SK-N-SH treated with all-trans-retinoic acid at 6 μM for 48 hours (cell line): ENCODE measurements at regions not wholly inside any gene's neighbourhood (a gene's known extent, or its start where the extent isn't known, plus 50 kb on each side); places are given as distances from the start of the nearest gene placed in this dataset.

Experiments
- ATAC-seq: fragments of 200-7000 bp; cut with Tn5 transposase; 3 replicates; pipeline ENCODE4 v1.9.1; 2020; ENCODE audit warnings: mild to moderate bottlenecking, moderate library complexity
- ARNTL ChIP-seq: fragments of 450-650 bp; formaldehyde crosslinking; IDR thresholded peaks from 2 replicates; pipeline ENCODE4 v1.5.0; 2020; ENCODE audit warnings: low read depth, mild to moderate bottlenecking, moderate library complexity, borderline replicate concordance
- BACH2 ChIP-seq: fragments of 250-450 bp; sonication (Bioruptor Pico); IDR thresholded peaks from 2 replicates; pipeline ENCODE4 v1.9.0; 2021; ENCODE audit warnings: mild to moderate bottlenecking, borderline replicate concordance
- CSDC2 ChIP-seq: fragments of 250-450 bp; sonication (Bioruptor Pico); IDR thresholded peaks from 2 replicates; pipeline ENCODE4 v1.5.0; 2020; ENCODE audit warnings: mild to moderate bottlenecking, moderate library complexity
- ESRRG ChIP-seq: fragments of 250-450 bp; sonication (Bioruptor Pico); IDR thresholded peaks from 2 replicates; pipeline ENCODE4 v1.6.1; 2021; ENCODE audit warnings: mild to moderate bottlenecking
- GLIS3 ChIP-seq: fragments of 250-450 bp; sonication (Bioruptor Pico); IDR thresholded peaks from 2 replicates; pipeline ENCODE4 v1.5.0; 2020; ENCODE audit warnings: mild to moderate bottlenecking, moderate library complexity
- ISL1 ChIP-seq: fragments of 250-450 bp; sonication (Bioruptor Pico); IDR thresholded peaks from 2 replicates; pipeline ENCODE4 v2.1.2; 2022; ENCODE audit warnings: mild to moderate bottlenecking, moderate library complexity
- OSR1 ChIP-seq: fragments of 250-450 bp; sonication (Bioruptor Pico); IDR thresholded peaks from 2 replicates; pipeline ENCODE4 v1.8.0; 2022; ENCODE audit warnings: moderate library complexity, mild to moderate bottlenecking, inconsistent platforms
- PPARA ChIP-seq: fragments of 250-450 bp; sonication (Bioruptor Pico); IDR thresholded peaks from 2 replicates; pipeline ENCODE4 v1.5.0; 2020; ENCODE audit warnings: mild to moderate bottlenecking, borderline replicate concordance
- RARB ChIP-seq: fragments of 250-450 bp; sonication (Bioruptor Pico); IDR thresholded peaks from 2 replicates; pipeline ENCODE4 v1.8.0; 2021; ENCODE audit warnings: mild to moderate bottlenecking, moderate library complexity
- SNAI2 ChIP-seq: fragments of 250-450 bp; sonication (Bioruptor Pico); IDR thresholded peaks from 2 replicates; pipeline ENCODE4 v1.5.0; 2020; ENCODE audit warnings: mild to moderate bottlenecking, moderate library complexity
- TCF4 ChIP-seq: fragments of 250-450 bp; sonication (Bioruptor Pico); IDR thresholded peaks from 2 replicates; pipeline ENCODE4 v1.8.0; 2021; ENCODE audit warnings: mild to moderate bottlenecking, moderate library complexity, borderline replicate concordance
- TOX ChIP-seq: fragments of 250-450 bp; sonication (Bioruptor Pico); IDR thresholded peaks from 2 replicates; pipeline ENCODE4 v1.8.0; 2021; ENCODE audit warnings: mild to moderate bottlenecking, moderate library complexity, borderline replicate concordance
- ZC3H10 ChIP-seq: fragments of 250-450 bp; sonication (Bioruptor Pico); IDR thresholded peaks from 2 replicates; pipeline ENCODE4 v1.5.1; 2021; ENCODE audit warnings: mild to moderate bottlenecking, moderate library complexity
- ZFP3 ChIP-seq: fragments of 250-450 bp; sonication (Bioruptor Pico); IDR thresholded peaks from 2 replicates; pipeline ENCODE4 v1.5.0; 2020; ENCODE audit warnings: mild to moderate bottlenecking, moderate library complexity
- ZFP30 ChIP-seq: fragments of 450-650 bp; formaldehyde crosslinking; IDR thresholded peaks from 2 replicates; pipeline ENCODE4 v1.5.0; 2022; ENCODE audit warnings: mild to moderate bottlenecking, moderate library complexity
- ZNF70 ChIP-seq: fragments of 450-650 bp; formaldehyde crosslinking; IDR thresholded peaks from 2 replicates; pipeline ENCODE4 v1.5.0; 2020; ENCODE audit warnings: mild to moderate bottlenecking, moderate library complexity
- ZNF8 ChIP-seq: fragments of 450-650 bp; formaldehyde crosslinking; IDR thresholded peaks from 2 replicates; pipeline ENCODE4 v1.5.0; 2020; ENCODE audit warnings: mild to moderate bottlenecking, moderate library complexity
- TF ChIP-seq, protein P1 (sequence below): fragments of 250-450 bp; sonication (Bioruptor Pico); IDR thresholded peaks from 2 replicates; pipeline ENCODE4 v1.5.1; 2020; ENCODE audit warnings: low read depth, mild to moderate bottlenecking, moderate library complexity
- TF ChIP-seq, protein P2 (sequence below): fragments of 250-450 bp; sonication (Bioruptor Pico); IDR thresholded peaks from 2 replicates; pipeline ENCODE4 v1.8.0; 2020; ENCODE audit warnings: mild to moderate bottlenecking, moderate library complexity, borderline replicate concordance
- TF ChIP-seq, protein P3 (sequence below): fragments of 250-450 bp; sonication (Bioruptor Pico); IDR thresholded peaks from 2 replicates; pipeline ENCODE4 v1.5.0; 2020; ENCODE audit warnings: mild to moderate bottlenecking, moderate library complexity
- TF ChIP-seq, protein P4 (sequence below): fragments of 250-450 bp; sonication (Bioruptor Pico); IDR thresholded peaks from 2 replicates; pipeline ENCODE4 v1.5.1; 2021; ENCODE audit warnings: mild to moderate bottlenecking, moderate library complexity

DNA sequence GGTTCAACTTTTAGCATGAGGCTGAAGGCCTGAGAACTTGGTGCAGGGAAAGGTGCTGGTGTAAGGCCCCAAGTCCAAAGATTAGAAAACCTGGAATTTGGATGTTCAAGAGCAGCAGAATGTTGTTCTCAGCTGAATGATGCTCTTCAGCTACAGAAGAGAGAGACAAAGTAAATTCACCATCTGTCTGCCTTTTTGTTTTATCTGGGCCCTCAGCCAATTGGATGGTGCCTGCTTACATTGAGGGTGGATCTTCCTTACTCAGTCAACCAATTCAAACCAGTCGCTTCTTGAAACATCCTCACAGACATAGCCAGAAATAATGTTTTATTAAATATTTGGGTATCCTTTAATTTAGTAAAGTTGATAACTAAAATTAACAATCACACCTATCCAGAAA, 748.2 kb upstream of the ADAMTS5 start:
- ATAC-seq, result no peak
- TF ChIP-seq, protein P1, sequence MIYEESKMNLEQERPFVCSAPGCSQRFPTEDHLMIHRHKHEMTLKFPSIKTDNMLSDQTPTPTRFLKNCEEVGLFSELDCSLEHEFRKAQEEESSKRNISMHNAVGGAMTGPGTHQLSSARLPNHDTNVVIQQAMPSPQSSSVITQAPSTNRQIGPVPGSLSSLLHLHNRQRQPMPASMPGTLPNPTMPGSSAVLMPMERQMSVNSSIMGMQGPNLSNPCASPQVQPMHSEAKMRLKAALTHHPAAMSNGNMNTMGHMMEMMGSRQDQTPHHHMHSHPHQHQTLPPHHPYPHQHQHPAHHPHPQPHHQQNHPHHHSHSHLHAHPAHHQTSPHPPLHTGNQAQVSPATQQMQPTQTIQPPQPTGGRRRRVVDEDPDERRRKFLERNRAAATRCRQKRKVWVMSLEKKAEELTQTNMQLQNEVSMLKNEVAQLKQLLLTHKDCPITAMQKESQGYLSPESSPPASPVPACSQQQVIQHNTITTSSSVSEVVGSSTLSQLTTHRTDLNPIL (CRISPR knock-in tag), result no peak
- TF ChIP-seq SNAI2, result no peak
- no peak for TF ChIP-seq ISL1 (CRISPR knock-in tag)
- TF ChIP-seq ZNF70 (CRISPR knock-in tag), result no peak
- no peak for TF ChIP-seq CSDC2 (CRISPR knock-in tag)
- TF ChIP-seq, protein P2, sequence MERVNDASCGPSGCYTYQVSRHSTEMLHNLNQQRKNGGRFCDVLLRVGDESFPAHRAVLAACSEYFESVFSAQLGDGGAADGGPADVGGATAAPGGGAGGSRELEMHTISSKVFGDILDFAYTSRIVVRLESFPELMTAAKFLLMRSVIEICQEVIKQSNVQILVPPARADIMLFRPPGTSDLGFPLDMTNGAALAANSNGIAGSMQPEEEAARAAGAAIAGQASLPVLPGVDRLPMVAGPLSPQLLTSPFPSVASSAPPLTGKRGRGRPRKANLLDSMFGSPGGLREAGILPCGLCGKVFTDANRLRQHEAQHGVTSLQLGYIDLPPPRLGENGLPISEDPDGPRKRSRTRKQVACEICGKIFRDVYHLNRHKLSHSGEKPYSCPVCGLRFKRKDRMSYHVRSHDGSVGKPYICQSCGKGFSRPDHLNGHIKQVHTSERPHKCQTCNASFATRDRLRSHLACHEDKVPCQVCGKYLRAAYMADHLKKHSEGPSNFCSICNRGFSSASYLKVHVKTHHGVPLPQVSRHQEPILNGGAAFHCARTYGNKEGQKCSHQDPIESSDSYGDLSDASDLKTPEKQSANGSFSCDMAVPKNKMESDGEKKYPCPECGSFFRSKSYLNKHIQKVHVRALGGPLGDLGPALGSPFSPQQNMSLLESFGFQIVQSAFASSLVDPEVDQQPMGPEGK, result no peak
- TF ChIP-seq, protein P3, sequence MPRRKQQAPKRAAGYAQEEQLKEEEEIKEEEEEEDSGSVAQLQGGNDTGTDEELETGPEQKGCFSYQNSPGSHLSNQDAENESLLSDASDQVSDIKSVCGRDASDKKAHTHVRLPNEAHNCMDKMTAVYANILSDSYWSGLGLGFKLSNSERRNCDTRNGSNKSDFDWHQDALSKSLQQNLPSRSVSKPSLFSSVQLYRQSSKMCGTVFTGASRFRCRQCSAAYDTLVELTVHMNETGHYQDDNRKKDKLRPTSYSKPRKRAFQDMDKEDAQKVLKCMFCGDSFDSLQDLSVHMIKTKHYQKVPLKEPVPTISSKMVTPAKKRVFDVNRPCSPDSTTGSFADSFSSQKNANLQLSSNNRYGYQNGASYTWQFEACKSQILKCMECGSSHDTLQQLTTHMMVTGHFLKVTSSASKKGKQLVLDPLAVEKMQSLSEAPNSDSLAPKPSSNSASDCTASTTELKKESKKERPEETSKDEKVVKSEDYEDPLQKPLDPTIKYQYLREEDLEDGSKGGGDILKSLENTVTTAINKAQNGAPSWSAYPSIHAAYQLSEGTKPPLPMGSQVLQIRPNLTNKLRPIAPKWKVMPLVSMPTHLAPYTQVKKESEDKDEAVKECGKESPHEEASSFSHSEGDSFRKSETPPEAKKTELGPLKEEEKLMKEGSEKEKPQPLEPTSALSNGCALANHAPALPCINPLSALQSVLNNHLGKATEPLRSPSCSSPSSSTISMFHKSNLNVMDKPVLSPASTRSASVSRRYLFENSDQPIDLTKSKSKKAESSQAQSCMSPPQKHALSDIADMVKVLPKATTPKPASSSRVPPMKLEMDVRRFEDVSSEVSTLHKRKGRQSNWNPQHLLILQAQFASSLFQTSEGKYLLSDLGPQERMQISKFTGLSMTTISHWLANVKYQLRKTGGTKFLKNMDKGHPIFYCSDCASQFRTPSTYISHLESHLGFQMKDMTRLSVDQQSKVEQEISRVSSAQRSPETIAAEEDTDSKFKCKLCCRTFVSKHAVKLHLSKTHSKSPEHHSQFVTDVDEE (CRISPR knock-in tag), result no peak
- no peak for TF ChIP-seq RARB (CRISPR knock-in tag)
- TF ChIP-seq ARNTL (CRISPR knock-in tag), result no peak
- no peak for TF ChIP-seq OSR1 (CRISPR knock-in tag)
- TF ChIP-seq, protein P4, sequence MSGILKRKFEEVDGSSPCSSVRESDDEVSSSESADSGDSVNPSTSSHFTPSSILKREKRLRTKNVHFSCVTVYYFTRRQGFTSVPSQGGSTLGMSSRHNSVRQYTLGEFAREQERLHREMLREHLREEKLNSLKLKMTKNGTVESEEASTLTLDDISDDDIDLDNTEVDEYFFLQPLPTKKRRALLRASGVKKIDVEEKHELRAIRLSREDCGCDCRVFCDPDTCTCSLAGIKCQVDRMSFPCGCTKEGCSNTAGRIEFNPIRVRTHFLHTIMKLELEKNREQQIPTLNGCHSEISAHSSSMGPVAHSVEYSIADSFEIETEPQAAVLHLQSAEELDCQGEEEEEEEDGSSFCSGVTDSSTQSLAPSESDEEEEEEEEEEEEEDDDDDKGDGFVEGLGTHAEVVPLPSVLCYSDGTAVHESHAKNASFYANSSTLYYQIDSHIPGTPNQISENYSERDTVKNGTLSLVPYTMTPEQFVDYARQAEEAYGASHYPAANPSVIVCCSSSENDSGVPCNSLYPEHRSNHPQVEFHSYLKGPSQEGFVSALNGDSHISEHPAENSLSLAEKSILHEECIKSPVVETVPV (CRISPR knock-in tag), result no peak
- TF ChIP-seq BACH2, result no peak
- no peak for TF ChIP-seq GLIS3 (CRISPR knock-in tag)
- TF ChIP-seq ZFP3 (CRISPR knock-in tag), result no peak
- no peak for TF ChIP-seq TCF4 (CRISPR knock-in tag)
- TF ChIP-seq PPARA, result no peak
- no peak for TF ChIP-seq ZNF8
- no peak for TF ChIP-seq ESRRG (CRISPR knock-in tag)

DNA sequence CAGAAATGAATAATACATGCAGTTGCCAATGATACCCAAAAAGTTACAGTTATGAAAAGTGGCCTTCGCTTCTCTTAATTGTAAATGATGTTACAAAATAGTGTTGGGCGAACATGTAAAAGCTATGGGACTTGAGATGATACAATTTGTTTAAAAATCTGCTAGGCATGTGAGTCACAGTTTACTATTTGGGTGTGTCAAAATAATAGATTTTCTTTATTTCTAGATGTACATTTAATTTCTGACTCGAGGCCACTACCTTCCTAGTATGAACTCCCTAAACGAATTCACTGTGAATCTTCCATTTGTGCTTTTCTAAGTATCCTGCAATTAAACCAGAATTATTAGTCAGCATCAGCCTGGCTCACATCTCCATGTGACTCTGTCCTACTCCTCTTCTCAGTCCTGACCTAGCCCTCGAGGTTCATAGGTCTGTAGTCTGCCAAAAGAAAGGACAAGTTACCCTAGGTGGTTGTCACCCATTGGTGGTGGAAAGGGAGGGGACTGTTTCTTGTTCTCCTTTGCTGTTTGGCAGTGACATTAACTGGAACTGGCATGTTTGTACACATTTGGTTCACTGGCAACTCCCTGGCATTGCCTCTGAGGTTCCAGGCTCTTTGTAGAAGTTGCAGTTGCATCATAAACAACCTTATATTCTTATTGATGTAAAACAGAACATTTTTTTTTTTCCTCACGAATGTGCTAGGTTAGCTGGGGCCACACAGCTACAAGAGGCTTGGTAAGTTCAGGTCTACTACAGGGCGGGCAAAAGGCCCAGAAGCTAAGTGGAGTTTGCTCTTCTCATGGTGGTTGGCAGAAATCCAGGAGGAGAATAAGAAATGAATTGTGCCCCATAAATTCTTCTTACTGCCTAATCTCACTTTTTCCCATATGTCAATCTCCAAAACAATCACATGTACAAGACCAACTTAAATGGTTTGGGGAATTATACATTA, 746.5 kb upstream of the ADAMTS5 start:
- no peak for TF ChIP-seq CSDC2 (CRISPR knock-in tag)
- no peak for TF ChIP-seq ZC3H10 (CRISPR knock-in tag)
- TF ChIP-seq PPARA, result no peak
- TF ChIP-seq ZFP30 (CRISPR knock-in tag), result no peak
- TF ChIP-seq, all 23 proteins: peak for 0
- ATAC-seq, result no peak; the same call in 2 of the 3 replicates

DNA sequence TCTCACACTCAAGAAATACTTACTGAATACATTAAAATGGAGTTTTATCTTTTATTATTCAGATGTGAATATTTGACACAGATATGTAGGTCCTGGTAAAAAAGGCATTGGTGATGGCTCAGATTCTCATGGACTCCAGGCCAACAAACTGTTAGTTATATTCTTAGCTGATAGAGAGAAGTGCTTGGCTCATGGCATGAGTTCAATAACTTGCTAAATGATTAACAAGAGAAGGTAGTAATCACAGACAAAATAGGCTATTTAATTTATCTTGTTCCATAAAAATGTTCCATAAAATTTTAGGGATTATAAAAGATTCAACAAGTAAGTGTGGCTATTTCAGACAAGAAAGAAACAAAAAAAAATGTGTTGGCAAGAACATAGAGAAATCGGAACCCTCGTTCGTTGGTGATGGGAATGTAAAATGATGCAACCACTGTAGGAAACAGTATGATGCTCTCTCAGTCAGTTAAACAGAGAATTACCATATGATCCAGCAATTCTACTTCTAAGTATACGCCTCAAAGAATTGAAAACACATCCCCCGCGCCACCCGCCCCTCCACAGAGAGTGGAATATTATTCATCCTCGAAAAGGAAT, 737.8 kb upstream of the ADAMTS5 start:
- no peak for ATAC-seq
- TF ChIP-seq ZNF70 (CRISPR knock-in tag) (no peak), BACH2 (no peak), TCF4 (CRISPR knock-in tag) (no peak), ZFP3 (CRISPR knock-in tag) (no peak)

DNA sequence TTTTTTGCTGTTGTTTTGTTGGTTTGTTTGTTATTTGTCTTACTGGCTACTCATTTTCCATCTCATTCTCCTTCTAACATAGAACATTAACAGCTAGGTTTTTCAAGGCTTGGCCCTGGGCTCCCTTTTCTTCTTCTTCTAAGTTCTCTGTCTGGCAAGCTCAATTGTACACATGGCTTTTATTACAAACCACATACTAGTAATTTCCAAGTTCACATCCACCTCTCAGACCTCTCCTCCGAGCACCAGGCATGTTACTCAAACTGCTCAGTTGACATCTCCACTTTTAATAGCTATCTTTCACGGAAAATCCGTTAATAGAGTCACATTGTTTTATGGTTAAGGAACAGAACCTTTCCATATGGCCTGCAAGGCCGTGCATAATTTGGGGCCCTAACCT, 736.9 kb upstream of the ADAMTS5 start:
- peak; percentile 71 for ATAC-seq
- TF ChIP-seq, protein P1 (CRISPR knock-in tag), result no peak
- no peak for TF ChIP-seq ISL1 (CRISPR knock-in tag)
- no peak for TF ChIP-seq GLIS3 (CRISPR knock-in tag)
- TF ChIP-seq TCF4 (CRISPR knock-in tag), result no peak
- TF ChIP-seq ZC3H10 (CRISPR knock-in tag), result no peak
- no peak for TF ChIP-seq TOX (CRISPR knock-in tag)
- TF ChIP-seq OSR1 (CRISPR knock-in tag), result no peak
- TF ChIP-seq, protein P3 (CRISPR knock-in tag), result no peak
- TF ChIP-seq ZNF70 (CRISPR knock-in tag), result no peak
